ACC112 (cell line): ENCODE measurements at regions not wholly inside any gene's neighbourhood (a gene's known extent, or its start where the extent isn't known, plus 50 kb on each side); places are given as distances from the start of the nearest gene placed in this dataset.

ENCODE experiments used
- H2AFZ ChIP-seq: fragments of 200-600 bp; sonication (generic); one replicate; pipeline ENCODE4 v1.6.0; 2017; ENCODE audit warnings: antibody characterized with exemption, low read length; ENCODE audit not compliant: unreplicated experiment
- H3K27ac ChIP-seq: fragments of 200-600 bp; sonication (generic); 2 replicates; pipeline ENCODE4 v1.5.1; 2014; ENCODE audit warnings: low read depth, mild to moderate bottlenecking, antibody characterized with exemption, low read length, moderate library complexity
- H3K27me3 ChIP-seq: fragments of 200-600 bp; sonication (generic); 2 replicates; pipeline ENCODE4 v1.6.1; 2014; ENCODE audit warnings: mild to moderate bottlenecking, antibody characterized with exemption, low read length, moderate library complexity, mixed read lengths; ENCODE audit not compliant: insufficient read depth
- H3K36me3 ChIP-seq: fragments of 200-600 bp; sonication (generic); 2 replicates; pipeline ENCODE4 v1.6.1; 2016; ENCODE audit warnings: mild to moderate bottlenecking, antibody characterized with exemption, low read length, moderate library complexity, mixed read lengths; ENCODE audit not compliant: insufficient read depth
- H3K4me1 ChIP-seq: fragments of 200-600 bp; sonication (generic); one replicate; pipeline ENCODE4 v1.6.1; 2016; ENCODE audit warnings: low read length, mixed read lengths; ENCODE audit not compliant: insufficient read depth, unreplicated experiment, control insufficient read depth
- H3K4me3 ChIP-seq: fragments of 200-600 bp; sonication (generic); 2 replicates; pipeline ENCODE4 v1.5.1; 2014; ENCODE audit warnings: mild to moderate bottlenecking, low read depth, low read length
- H3K79me2 ChIP-seq: fragments of 200-600 bp; sonication (generic); one replicate; pipeline ENCODE4 v1.6.0; 2016; ENCODE audit warnings: low read length; ENCODE audit not compliant: control insufficient read depth, unreplicated experiment, insufficient read depth

DNA sequence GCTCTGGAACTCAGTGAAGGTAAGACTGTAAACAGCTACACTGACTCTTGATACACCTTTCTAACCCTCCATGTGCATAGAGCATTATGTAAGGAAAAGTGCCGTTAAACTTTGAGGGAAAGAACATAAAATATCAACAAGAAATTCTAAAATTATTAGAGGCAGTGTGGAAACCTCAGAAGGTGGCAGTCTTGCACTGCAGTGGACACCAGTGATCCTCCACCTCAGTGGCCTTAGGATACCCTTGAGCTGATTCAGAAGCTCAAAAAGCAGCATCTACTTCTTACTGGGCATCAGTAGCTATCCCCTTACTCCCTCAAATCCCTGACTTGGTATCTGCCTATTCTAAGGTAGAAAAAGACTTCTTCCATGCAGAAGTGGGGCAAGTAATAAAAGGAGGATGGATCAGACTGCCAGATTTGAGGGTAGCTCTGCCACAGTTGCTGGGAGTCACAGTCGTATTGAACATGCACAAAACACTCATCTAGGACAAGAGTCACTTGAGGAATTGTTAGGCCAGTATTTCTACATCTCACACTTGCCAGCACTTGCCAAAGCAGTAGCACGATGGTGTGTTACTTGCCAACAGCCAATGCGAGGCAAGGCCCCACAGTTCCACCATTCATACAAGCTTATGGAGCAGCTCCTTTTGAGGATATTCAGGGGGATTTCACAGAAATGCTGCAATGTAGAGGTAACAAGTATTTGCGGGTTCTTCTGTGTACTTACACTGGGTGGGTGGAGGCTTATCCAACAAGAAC is 529.4 kb upstream of the TSPY4 start:
- no peaks in the 10 kb centered on the region for H3K27me3 ChIP-seq
- peaks cover 11% of the 10 kb centered on the region for H3K4me1 ChIP-seq
- no peaks in the 10 kb centered on the region for H3K36me3 ChIP-seq
- H3K79me2 ChIP-seq = no peaks in the 10 kb centered on the region
- peak overlapping the region; percentile 62; the same call in 1 of the 2 replicates for H3K27ac ChIP-seq
- H3K4me3 ChIP-seq = no peak overlapping the region
- H2AFZ ChIP-seq = no peak overlapping the region

- Histone ChIP-seq H3K27ac (peak overlapping the region; percentile 62; the same call in 1 of the 2 replicates), H3K4me3 (no peak overlapping the region), H3K4me1 (peaks cover 11% of the 10 kb centered on the region), H3K79me2 (no peaks in the 10 kb centered on the region), H2AFZ (no peak overlapping the region), H3K36me3 (no peaks in the 10 kb centered on the region), H3K27me3 (no peaks in the 10 kb centered on the region)
Observed at GRCh38 chrY:8808611-8809010, 528.7 kb upstream of the TSPY4 start.

GRCh38 chrY:8809076-8809475 is 528.2 kb upstream of the TSPY4 start:
- H3K4me3 ChIP-seq = no peak overlapping the region
- H3K36me3 ChIP-seq = no peaks in the 10 kb centered on the region
- no peaks in the 10 kb centered on the region for H3K27me3 ChIP-seq
- H2AFZ ChIP-seq = no peak overlapping the region
- H3K27ac ChIP-seq = peak overlapping the region; percentile 62; the same call in 1 of the 2 replicates
- no peaks in the 10 kb centered on the region for H3K79me2 ChIP-seq
- peaks cover 11% of the 10 kb centered on the region for H3K4me1 ChIP-seq

DNA sequence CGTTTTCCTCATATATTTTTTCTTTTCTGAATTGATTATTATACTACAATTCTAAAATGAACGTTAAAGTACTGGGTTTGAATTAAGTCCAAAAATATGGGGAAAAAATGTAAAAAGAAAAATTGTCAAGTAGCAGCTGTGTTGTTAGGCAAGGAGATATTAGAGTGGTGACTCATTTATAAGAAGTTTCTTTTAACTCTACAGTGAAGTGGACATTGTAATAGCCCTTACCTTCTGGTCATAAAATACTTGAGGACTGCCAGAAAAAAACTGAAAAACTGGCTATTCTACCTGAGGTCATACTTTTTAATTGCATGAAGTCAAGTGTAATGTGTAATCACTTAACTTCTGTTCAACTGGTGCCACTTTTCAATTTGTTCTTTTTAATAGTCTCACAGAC is 523.1 kb upstream of the TSPY4 start:
- Histone ChIP-seq H3K4me3 (no peak overlapping the region), H2AFZ (no peak overlapping the region), H3K27ac (no peak overlapping the region), H3K79me2 (no peaks in the 10 kb centered on the region), H3K27me3 (no peaks in the 10 kb centered on the region), H3K36me3 (no peaks in the 10 kb centered on the region), H3K4me1 (peaks cover 3% of the 10 kb centered on the region)

DNA sequence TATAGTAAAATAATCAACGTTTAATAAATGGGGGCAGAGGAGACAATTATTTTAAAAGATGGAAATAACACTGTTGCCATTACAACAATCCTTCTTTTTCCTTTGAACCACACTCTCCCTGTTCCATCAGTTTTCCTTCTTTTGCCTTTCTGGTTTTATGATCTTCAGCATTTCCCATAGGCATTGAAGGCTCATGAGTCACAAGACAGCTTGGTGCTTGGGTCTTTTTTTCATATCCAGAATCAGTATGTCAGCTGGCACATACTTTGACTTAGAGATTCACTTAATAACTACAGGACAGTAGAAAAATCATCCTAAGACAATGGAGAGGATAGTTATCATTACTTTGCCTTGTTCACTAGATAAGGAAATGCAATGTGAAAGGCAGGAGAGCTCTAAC is 521.6 kb upstream of the TSPY4 start:
- H2AFZ ChIP-seq = no peak overlapping the region
- H3K79me2 ChIP-seq = no peaks in the 10 kb centered on the region
- no peaks in the 10 kb centered on the region for H3K36me3 ChIP-seq
- no peaks in the 10 kb centered on the region for H3K4me1 ChIP-seq
- no peak overlapping the region for H3K4me3 ChIP-seq
- H3K27ac ChIP-seq = no peak overlapping the region
- no peaks in the 10 kb centered on the region for H3K27me3 ChIP-seq

DNA sequence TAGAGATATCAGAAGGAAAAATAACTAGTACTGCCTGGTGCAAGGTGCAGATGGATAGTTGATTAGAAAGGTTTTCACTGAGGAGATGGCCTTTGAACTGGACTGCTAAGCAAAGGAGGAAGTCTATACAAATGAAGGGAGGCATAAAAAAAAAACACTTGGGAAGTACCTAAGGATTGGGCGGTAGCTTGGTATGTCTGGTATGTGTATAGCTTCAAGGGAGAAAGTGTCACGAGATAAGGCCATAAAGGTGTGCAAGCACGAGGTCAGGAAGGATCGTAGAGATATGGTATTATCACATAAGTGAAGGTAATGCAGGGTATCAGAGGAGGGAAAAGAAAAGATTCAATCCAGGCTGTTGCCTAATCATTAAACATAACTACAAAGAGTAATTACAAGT is 517.2 kb upstream of the TSPY4 start:
- H3K36me3 ChIP-seq = no peaks in the 10 kb centered on the region
- no peaks in the 10 kb centered on the region for H3K27me3 ChIP-seq
- H3K27ac ChIP-seq = no peak overlapping the region
- no peaks in the 10 kb centered on the region for H3K4me1 ChIP-seq
- H2AFZ ChIP-seq = no peak overlapping the region
- H3K79me2 ChIP-seq = no peaks in the 10 kb centered on the region
- no peak overlapping the region for H3K4me3 ChIP-seq

GRCh38 chrY:8821106-8821505 is 516.2 kb upstream of the TSPY4 start:
- H3K4me1 ChIP-seq = no peaks in the 10 kb centered on the region
- no peak overlapping the region for H2AFZ ChIP-seq
- no peaks in the 10 kb centered on the region for H3K79me2 ChIP-seq
- no peaks in the 10 kb centered on the region for H3K27me3 ChIP-seq
- no peak overlapping the region for H3K27ac ChIP-seq
- no peaks in the 10 kb centered on the region for H3K36me3 ChIP-seq
- no peak overlapping the region for H3K4me3 ChIP-seq

DNA sequence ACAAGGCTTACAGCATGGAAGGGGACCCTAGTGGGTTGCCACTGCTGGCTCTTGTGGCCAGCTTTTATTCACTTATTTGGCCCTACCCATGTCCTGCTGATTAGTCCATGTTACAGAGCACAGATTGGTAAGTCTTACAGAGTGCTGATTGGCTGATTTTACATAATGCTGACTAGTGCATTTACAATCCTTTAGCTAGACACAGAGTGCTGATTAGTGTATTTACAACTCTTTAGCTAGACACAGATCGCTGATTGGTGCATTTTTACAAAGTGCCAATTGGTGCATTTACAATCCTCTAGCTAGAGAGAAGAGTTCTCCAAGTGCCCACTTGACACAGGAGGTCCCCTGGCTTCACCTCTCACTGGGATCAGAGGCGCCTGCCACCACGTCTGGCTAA is 485.0 kb upstream of the TSPY4 start:
- Histone ChIP-seq H3K27me3 (no peaks in the 10 kb centered on the region), H3K4me1 (no peaks in the 10 kb centered on the region), H3K4me3 (no peak overlapping the region), H3K79me2 (no peaks in the 10 kb centered on the region), H3K27ac (no peak overlapping the region), H2AFZ (no peak overlapping the region), H3K36me3 (no peaks in the 10 kb centered on the region)

- Histone ChIP-seq H2AFZ (no peak overlapping the region), H3K4me1 (peaks cover 13% of the 10 kb centered on the region), H3K36me3 (no peaks in the 10 kb centered on the region), H3K27me3 (no peaks in the 10 kb centered on the region), H3K79me2 (no peaks in the 10 kb centered on the region), H3K4me3 (peak overlapping the region; percentile 33), H3K27ac (peak overlapping the region; percentile 50)
Observed at GRCh38 chrY:8888371-8888770, 448.9 kb upstream of the TSPY4 start.

- Histone ChIP-seq H3K4me1 (no peaks in the 10 kb centered on the region), H3K27me3 (no peaks in the 10 kb centered on the region), H3K79me2 (no peaks in the 10 kb centered on the region), H3K4me3 (no peak overlapping the region), H3K27ac (no peak overlapping the region), H2AFZ (no peak overlapping the region), H3K36me3 (no peaks in the 10 kb centered on the region)
Observed at GRCh38 chrY:8897876-8898275, 439.4 kb upstream of the TSPY4 start.

- Histone ChIP-seq H3K27ac (no peak overlapping the region), H2AFZ (no peak overlapping the region), H3K36me3 (no peaks in the 10 kb centered on the region), H3K27me3 (no peaks in the 10 kb centered on the region), H3K79me2 (no peaks in the 10 kb centered on the region), H3K4me3 (no peak overlapping the region), H3K4me1 (no peaks in the 10 kb centered on the region)
Observed at GRCh38 chrY:8905141-8905540, 432.1 kb upstream of the TSPY4 start.
